Kidney (tissue), 13 donors: ENCODE measurements at regions not wholly inside any gene's neighbourhood (a gene's known extent, or its start where the extent isn't known, plus 50 kb on each side); places are given as distances from the start of the nearest gene placed in this dataset.
"Not testable (repeated sequence)": the region's sequence is repeated elsewhere in the genome, so short reads cannot be mapped to it uniquely, and the experiment has no call there.

Source experiments
- DNase-seq, 5 donors: peaks; one replicate each; pipeline ENCODE4 v3.0.0-alpha.2; 2013 to 2020
- FAIRE-seq: peaks from 2 replicates; lab custom pipeline; 2012; peaks lifted over from hg19 to GRCh38; lab: Jason Lieb, UNC
- H3K27ac ChIP-seq, 2 donors: one replicate each; pipeline ENCODE4 v1.7.0; 2013; ENCODE audit warnings: low read depth in 2 of 2, low read length in 2 of 2, inconsistent platforms in 1 of 2
- H3K27me3 ChIP-seq: one replicate; pipeline ENCODE4 v1.7.1; 2013; ENCODE audit warnings: low read length, inconsistent platforms; ENCODE audit not compliant: control insufficient read depth, insufficient read depth
- H3K36me3 ChIP-seq, 3 donors: one replicate each; pipeline versions ENCODE4 v1.7.0 to v1.7.1; 2013; ENCODE audit warnings: low read length in 3 of 3, control low read depth in 1 of 3, inconsistent platforms in 1 of 3; ENCODE audit not compliant: insufficient read depth in 3 of 3, control insufficient read depth in 2 of 3
- H3K4me1 ChIP-seq, 3 donors: one replicate each; pipeline versions ENCODE4 v1.7.0 to v1.7.1; 2013; ENCODE audit warnings: low read length in 3 of 3, inconsistent platforms in 1 of 3, low read depth in 1 of 3; ENCODE audit not compliant: control insufficient read depth in 2 of 3, insufficient read depth in 2 of 3
- H3K4me3 ChIP-seq, 3 donors: one replicate each; pipeline versions ENCODE4 v1.7.0 to v1.8.1; 2013; ENCODE audit warnings: low read length in 3 of 3, control low read depth in 1 of 3, inconsistent platforms in 1 of 3
- H3K9ac ChIP-seq, 3 donors: one replicate each; pipeline versions ENCODE4 v1.7.0 to v1.7.1; 2013; ENCODE audit warnings: low read length in 3 of 3, control low read depth in 1 of 3, inconsistent platforms in 1 of 3
- H3K9me3 ChIP-seq, 3 donors: one replicate each; pipeline versions ENCODE4 v1.7.0 to v1.7.1; 2013; ENCODE audit warnings: low read length in 3 of 3, control low read depth in 1 of 3, inconsistent platforms in 1 of 3; ENCODE audit not compliant: control insufficient read depth in 2 of 3, insufficient read depth in 1 of 3
- CTCF ChIP-seq: IDR thresholded peaks from 3 replicates; pipeline ENCODE4 v1.5.1; 2012; ENCODE audit warnings: mild to moderate bottlenecking, moderate library complexity, borderline replicate concordance; ENCODE audit not compliant: insufficient read depth; ENCODE audit errors: extremely low read depth
- intact Hi-C: fragments of 100-400 bp; cut with DNase I; formaldehyde crosslinking; loops from one replicate; pipeline ENCODE4 v1.11.1; 2022
- donor health status: control.
- donor health status: control.
- donor health status: control.
- donor health status: control.
- donor health status: control.
- donor health status: DM: yes; HTN: yes; CAD: no.
- donor health status: Normal renal cell carcinoma (clear cell type).

- FAIRE-seq = no peak
- intact Hi-C loops = no loop called here
These were observed 73.0 kb upstream of the RGPD5 start for GRCh38 chr2:109721135-109721534.

DNA sequence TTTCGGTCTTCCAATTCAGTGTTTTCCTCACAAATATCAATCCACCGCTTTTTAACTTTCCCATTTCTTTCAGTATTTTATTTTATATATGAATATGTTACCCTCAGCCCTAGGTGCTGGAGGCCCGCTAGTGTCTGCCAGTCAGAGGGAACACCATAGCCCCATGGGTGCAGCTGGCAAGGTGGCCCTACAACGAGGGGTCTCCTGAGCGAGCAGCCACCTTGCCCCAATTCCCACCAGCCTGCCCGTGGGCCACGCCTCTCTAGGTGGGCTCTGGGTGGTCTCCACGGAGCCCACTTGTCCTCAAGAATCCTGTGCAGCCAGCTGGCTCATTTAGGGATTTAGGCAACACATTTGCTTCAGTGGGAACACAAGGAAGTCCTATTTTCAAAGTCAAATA is 72.5 kb upstream of the RGPD5 start:
- Histone ChIP-seq H3K36me3 (no peaks in the 10 kb centered on the region), H3K27me3 (no peaks in the 10 kb centered on the region), H3K4me3 (no peak overlapping the region), H3K9ac (no peak overlapping the region), H3K27ac (no peak overlapping the region), H3K4me1 (peaks cover 0 to 7% (median 2%) of the 10 kb centered on the region in 3 donors), H3K9me3 (no peaks in the 10 kb centered on the region)
- no peak for FAIRE-seq
- TF ChIP-seq CTCF = no peak
- DNase-seq = no peak
- intact Hi-C loops = no loop called here

More at GRCh38 chr2:109721135-109721534, 73.0 kb upstream of the RGPD5 start:
- Histone ChIP-seq H3K27ac (peak overlapping the region in 1 of 2 donors; percentile 41), H3K36me3 (no peaks in the 10 kb centered on the region), H3K4me3 (no peak overlapping the region), H3K9me3 (no peaks in the 10 kb centered on the region), H3K9ac (no peak overlapping the region), H3K4me1 (peaks cover 0 to 3% (median 2%) of the 10 kb centered on the region in 3 donors), H3K27me3 (no peaks in the 10 kb centered on the region)
- peak in 1 of 5 donors; percentile 62 for DNase-seq
- no peak for TF ChIP-seq CTCF

DNA sequence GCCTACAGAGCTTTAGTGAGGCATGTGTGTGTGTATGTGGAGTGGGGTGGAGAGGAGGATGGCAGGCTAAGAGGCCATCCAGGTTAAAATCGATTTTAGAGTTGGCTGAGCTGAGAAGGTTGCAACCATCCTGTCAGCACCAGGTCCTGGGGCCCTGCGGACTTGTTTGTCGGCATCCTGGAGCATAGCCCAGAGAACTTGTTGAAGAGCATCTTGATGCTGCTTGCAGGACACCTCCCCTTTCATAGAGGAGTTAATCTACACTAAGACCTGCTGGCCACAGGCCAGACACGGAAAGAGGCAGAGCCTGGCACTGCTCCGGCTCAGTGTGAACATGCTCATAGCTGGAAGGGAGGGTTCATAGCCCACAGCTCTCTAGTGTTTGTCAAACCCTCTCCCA is 72.1 kb upstream of the RGPD5 start:
- no peak for TF ChIP-seq CTCF
- Histone ChIP-seq H3K27me3 (no peaks in the 10 kb centered on the region), H3K36me3 (no peaks in the 10 kb centered on the region), H3K9me3 (no peaks in the 10 kb centered on the region), H3K4me1 (peaks cover 0 to 8% (median 2%) of the 10 kb centered on the region in 3 donors), H3K9ac (no peak overlapping the region), H3K4me3 (no peak overlapping the region), H3K27ac (no peak overlapping the region)
- DNase-seq (peak in 1 of 5 donors; percentile 84), FAIRE-seq (no peak)
- intact Hi-C loops = no loop called here

DNA sequence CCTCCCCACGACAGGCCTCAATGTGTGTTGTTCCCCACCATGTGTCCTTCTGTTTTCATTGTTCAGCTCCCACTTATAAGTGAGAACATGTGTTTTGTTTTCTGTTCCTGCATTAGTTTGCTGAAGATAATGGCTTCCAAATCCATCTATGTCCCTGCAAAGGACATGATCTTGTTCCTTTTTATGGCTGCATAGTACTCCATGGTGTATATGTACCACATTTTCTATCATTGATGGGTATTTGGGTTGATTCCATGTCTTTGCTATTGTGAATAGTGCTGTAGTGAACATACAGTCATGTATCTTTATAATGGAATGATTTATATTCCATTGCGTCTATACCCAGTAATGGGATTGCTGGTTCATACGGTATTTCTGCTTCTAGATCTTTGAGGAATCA is 71.5 kb upstream of the RGPD5 start:
- H3K36me3 ChIP-seq, H3K27ac ChIP-seq, H3K4me3 ChIP-seq, DNase-seq, intact Hi-C loops, H3K9ac ChIP-seq, H3K27me3 ChIP-seq, FAIRE-seq, H3K9me3 ChIP-seq, H3K4me1 ChIP-seq: not testable (repeated sequence)

DNA sequence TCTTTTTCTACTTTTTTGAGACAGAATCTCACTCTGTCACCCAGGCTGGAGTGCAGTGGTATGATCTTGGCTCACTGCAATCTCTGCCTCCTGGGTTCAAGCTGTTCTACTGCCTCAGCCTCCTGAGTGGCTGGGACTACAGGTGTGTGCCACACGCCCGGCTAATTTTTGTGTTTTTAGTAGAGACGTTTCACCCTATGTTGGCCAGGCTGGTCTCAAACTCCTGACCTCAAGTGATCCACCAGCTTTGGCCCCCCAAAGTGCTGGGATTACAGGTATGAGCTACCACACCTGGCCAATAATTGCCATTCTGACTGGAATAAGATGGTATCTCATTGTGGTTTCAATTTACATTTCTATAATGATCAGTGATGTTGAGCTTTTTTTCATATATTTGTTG is 71.0 kb upstream of the RGPD5 start:
- FAIRE-seq, H3K27me3 ChIP-seq, H3K4me3 ChIP-seq, H3K9me3 ChIP-seq, H3K36me3 ChIP-seq, DNase-seq, H3K9ac ChIP-seq, H3K27ac ChIP-seq, intact Hi-C loops, H3K4me1 ChIP-seq: not testable (repeated sequence)
